Upper lobe of left lung (tissue), 4 donors: ENCODE measurements at regions not wholly inside any gene's neighbourhood (a gene's known extent, or its start where the extent isn't known, plus 50 kb on each side); places are given as distances from the start of the nearest gene placed in this dataset.

Source experiments
- CTCF ChIP-seq, 6 experiments: fragments of 450-650 bp in 4 of 6; fragments of 200-600 bp in 2 of 6; sonication (generic) in 2 of 6; IDR thresholded peaks; one replicate each; pipeline ENCODE4 v1.5.1; 2016 to 2019; ENCODE audit warnings: antibody characterized with exemption in 6 of 6
- EP300 ChIP-seq, 4 donors: sonication (generic); formaldehyde crosslinking; IDR thresholded peaks; one replicate each; pipeline ENCODE4 v1.5.1; 2017; ENCODE audit warnings: antibody characterized with exemption in 4 of 4, control low read depth in 2 of 4
- POLR2A ChIP-seq, 4 donors: fragments of 450-650 bp; IDR thresholded peaks; one replicate each; pipeline ENCODE4 v1.5.1; 2016 to 2017; ENCODE audit warnings: antibody characterized with exemption in 4 of 4, mild to moderate bottlenecking in 2 of 4
- POLR2AphosphoS5 ChIP-seq, 2 donors: sonication (generic); formaldehyde crosslinking; IDR thresholded peaks; one replicate each; pipeline ENCODE4 v1.5.1; 2017; ENCODE audit warnings: antibody characterized with exemption in 2 of 2

GRCh38 chr14:61609191-61609843 is 86.0 kb upstream of the HIF1A start:
- TF ChIP-seq CTCF (IDR thresholded peaks at IDR 0.05) (no peak), POLR2AphosphoS5 (IDR thresholded peaks at IDR 0.05) (no peak), POLR2A (IDR thresholded peaks at IDR 0.05) (no peak), EP300 (IDR thresholded peaks at IDR 0.05) (no peak)
